Stimulated activated naive CD4-positive, alpha-beta T cell (primary cell): ENCODE measurements at regions not wholly inside any gene's neighbourhood (a gene's known extent, or its start where the extent isn't known, plus 50 kb on each side); places are given as distances from the start of the nearest gene placed in this dataset.

Experiments
- DNase-seq, 6 experiments: peaks; one replicate each; lab custom pipeline; 2025; lab: John Stamatoyannopoulos, UW

- no peak for DNase-seq
Observed at GRCh38 chr14:58846682-58847465, 209.1 kb downstream of the DACT1 start.

- DNase-seq: no peak
Observed at GRCh38 chr14:58848365-58848764, 210.6 kb downstream of the DACT1 start.

- DNase-seq: no peak
Observed at GRCh38 chr14:58849601-58850000, 211.8 kb downstream of the DACT1 start.

- no peak for DNase-seq
Observed at GRCh38 chr14:58850011-58850410, 212.2 kb downstream of the DACT1 start.

- DNase-seq: no peak
Observed at GRCh38 chr14:58861586-58861985, 223.8 kb downstream of the DACT1 start.

- DNase-seq: no peak
Observed at GRCh38 chr14:58862416-58863160, 224.8 kb downstream of the DACT1 start.

- DNase-seq: no peak
Observed at GRCh38 chr14:58863661-58864345, 226.0 kb downstream of the DACT1 start.

- DNase-seq: no peak
Observed at GRCh38 chr14:58864751-58865513, 227.2 kb downstream of the DACT1 start.

GRCh38 chr14:58865514-58866281 is 227.9 kb downstream of the DACT1 start:
- no peak for DNase-seq

GRCh38 chr14:58866391-58866790 is 228.6 kb downstream of the DACT1 start:
- no peak for DNase-seq

- DNase-seq: no peak
Observed at GRCh38 chr14:58870961-58871360, 233.2 kb downstream of the DACT1 start.

GRCh38 chr14:58871573-58871972 is 233.8 kb downstream of the DACT1 start:
- DNase-seq: no peak

GRCh38 chr14:58872061-58872460 is 234.3 kb downstream of the DACT1 start:
- DNase-seq: no peak

- DNase-seq: no peak
Observed at GRCh38 chr14:58873228-58873953, 235.6 kb downstream of the DACT1 start.

- DNase-seq: no peak
Observed at GRCh38 chr14:58875613-58876012, 237.9 kb downstream of the DACT1 start.

GRCh38 chr14:58876608-58877007 is 238.8 kb downstream of the DACT1 start:
- no peak for DNase-seq

GRCh38 chr14:58878439-58879139 is 240.8 kb downstream of the DACT1 start:
- no peak for DNase-seq

GRCh38 chr14:58881433-58881832 is 243.7 kb downstream of the DACT1 start:
- DNase-seq: no peak

- DNase-seq: no peak
Observed at GRCh38 chr14:58882577-58883018, 244.8 kb downstream of the DACT1 start.

- DNase-seq: no peak
Observed at GRCh38 chr14:58884442-58884841, 246.7 kb downstream of the DACT1 start.
